DND-41 (cell line): ENCODE measurements at regions not wholly inside any gene's neighbourhood (a gene's known extent, or its start where the extent isn't known, plus 50 kb on each side); places are given as distances from the start of the nearest gene placed in this dataset.

Experiments
- EZH2 ChIP-seq: IDR thresholded peaks from 3 replicates; pipeline ENCODE4 v1.6.1; 2012; ENCODE audit warnings: borderline replicate concordance, low read depth, mild to moderate bottlenecking, moderate library complexity, low read length, inconsistent platforms; ENCODE audit not compliant: severe bottlenecking
- TF ChIP-seq, protein P1 (sequence below): IDR thresholded peaks from 2 replicates; pipeline ENCODE4 v1.5.1; 2012; ENCODE audit warnings: borderline replicate concordance, low read length, moderate library complexity, mild to moderate bottlenecking; ENCODE audit not compliant: poor library complexity, severe bottlenecking; ENCODE audit errors: extremely low read depth

DNA sequence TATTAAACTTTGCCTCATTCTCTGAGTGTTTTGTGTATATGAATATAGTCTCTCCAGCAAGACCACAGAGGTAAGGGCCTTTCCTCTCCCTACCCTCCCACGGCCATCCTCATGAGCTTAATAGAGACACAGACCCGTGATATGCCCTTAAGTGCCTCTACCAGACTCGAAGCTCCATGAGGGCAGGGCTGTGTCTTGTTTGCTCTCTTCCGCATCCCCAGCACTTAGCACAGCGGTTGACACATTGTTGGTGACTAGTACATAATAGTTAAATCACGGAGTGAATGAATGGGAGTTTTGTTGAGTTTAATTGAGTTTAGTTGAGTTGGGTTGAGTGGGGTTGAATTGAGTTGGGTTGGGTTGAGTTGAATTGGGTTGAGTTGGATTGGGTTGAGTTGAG, 122.3 kb downstream of the ZFP36L2 start:
- TF ChIP-seq EZH2 = no peak
- TF ChIP-seq, protein P1, sequence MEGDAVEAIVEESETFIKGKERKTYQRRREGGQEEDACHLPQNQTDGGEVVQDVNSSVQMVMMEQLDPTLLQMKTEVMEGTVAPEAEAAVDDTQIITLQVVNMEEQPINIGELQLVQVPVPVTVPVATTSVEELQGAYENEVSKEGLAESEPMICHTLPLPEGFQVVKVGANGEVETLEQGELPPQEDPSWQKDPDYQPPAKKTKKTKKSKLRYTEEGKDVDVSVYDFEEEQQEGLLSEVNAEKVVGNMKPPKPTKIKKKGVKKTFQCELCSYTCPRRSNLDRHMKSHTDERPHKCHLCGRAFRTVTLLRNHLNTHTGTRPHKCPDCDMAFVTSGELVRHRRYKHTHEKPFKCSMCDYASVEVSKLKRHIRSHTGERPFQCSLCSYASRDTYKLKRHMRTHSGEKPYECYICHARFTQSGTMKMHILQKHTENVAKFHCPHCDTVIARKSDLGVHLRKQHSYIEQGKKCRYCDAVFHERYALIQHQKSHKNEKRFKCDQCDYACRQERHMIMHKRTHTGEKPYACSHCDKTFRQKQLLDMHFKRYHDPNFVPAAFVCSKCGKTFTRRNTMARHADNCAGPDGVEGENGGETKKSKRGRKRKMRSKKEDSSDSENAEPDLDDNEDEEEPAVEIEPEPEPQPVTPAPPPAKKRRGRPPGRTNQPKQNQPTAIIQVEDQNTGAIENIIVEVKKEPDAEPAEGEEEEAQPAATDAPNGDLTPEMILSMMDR = no peak
